ENCODE measurements at regions not wholly inside any gene's neighbourhood (a gene's known extent, or its start where the extent isn't known, plus 50 kb on each side); places are given as distances from the start of the nearest gene placed in this dataset.
"Not testable (repeated sequence)": the region's sequence is repeated elsewhere in the genome, so short reads cannot be mapped to it uniquely, and the experiment has no call there.

GRCh38 chr5:100023536-100023935 lies 511.6 kb upstream of the FAM174A start:
- no peaks in the 10 kb centered on the region for H3K36me3 ChIP-seq (replicated peaks in 1 of 2; ENCODE audit: control insufficient read depth in 1 of 2, insufficient read depth in 2 of 2, low read length in 2 of 2)
- H3K79me2 ChIP-seq (ENCODE audit: insufficient read depth, low read length): no peaks in the 10 kb centered on the region
- no peaks in the 10 kb centered on the region for H3K36me3 Mint-ChIP-seq
- H3K9me3 ChIP-seq (replicated peaks in 1 of 2; ENCODE audit: control insufficient read depth in 1 of 2, insufficient read depth in 1 of 2, low read length in 2 of 2): no peaks in the 10 kb centered on the region
- intact Hi-C loops (cut with micrococcal nuclease): no loop called here
- H3K27me3 Mint-ChIP-seq (ENCODE audit: low read depth in 3 of 3): no peaks in the 10 kb centered on the region
- no peak overlapping the region for H3K4me3 ChIP-seq (replicated peaks in 1 of 3; ENCODE audit: low read depth in 2 of 3, low read length in 3 of 3)
- TF ChIP-seq CTCF (IDR thresholded peaks at IDR 0.05): no peak
- no peak overlapping the region for H2AFZ ChIP-seq (ENCODE audit: insufficient read depth, low read depth, low read length, poor library complexity, severe bottlenecking)
- H3K9me3 Mint-ChIP-seq: peaks cover 0 to 3% (median 0%) of the 10 kb centered on the region in 7 donors
- no peak for DNase-seq
- no peak overlapping the region for H3K4me3 Mint-ChIP-seq
- H3K27ac ChIP-seq (ENCODE audit: low read depth in 1 of 2, low read length in 2 of 2): no peak overlapping the region
- no peaks in the 10 kb centered on the region for H3K4me1 Mint-ChIP-seq
- no peaks in the 10 kb centered on the region for H3K27me3 ChIP-seq (ENCODE audit: control insufficient read depth in 2 of 2, insufficient read depth in 2 of 2, low read length in 2 of 2)
- no peak overlapping the region for H3K4me2 ChIP-seq (replicated peaks; ENCODE audit: extremely low read depth, low read length, poor library complexity, severe bottlenecking)
- H4K20me1 ChIP-seq (ENCODE audit: insufficient read depth, low read length): no peaks in the 10 kb centered on the region
- H3K27ac Mint-ChIP-seq: no peak overlapping the region
- no peaks in the 10 kb centered on the region for H3K4me1 ChIP-seq (ENCODE audit: control insufficient read depth in 1 of 2, insufficient read depth in 2 of 2, low read length in 2 of 2)
- H3K9ac ChIP-seq (ENCODE audit: insufficient read depth, low read length, poor library complexity, severe bottlenecking): no peak overlapping the region

DNA sequence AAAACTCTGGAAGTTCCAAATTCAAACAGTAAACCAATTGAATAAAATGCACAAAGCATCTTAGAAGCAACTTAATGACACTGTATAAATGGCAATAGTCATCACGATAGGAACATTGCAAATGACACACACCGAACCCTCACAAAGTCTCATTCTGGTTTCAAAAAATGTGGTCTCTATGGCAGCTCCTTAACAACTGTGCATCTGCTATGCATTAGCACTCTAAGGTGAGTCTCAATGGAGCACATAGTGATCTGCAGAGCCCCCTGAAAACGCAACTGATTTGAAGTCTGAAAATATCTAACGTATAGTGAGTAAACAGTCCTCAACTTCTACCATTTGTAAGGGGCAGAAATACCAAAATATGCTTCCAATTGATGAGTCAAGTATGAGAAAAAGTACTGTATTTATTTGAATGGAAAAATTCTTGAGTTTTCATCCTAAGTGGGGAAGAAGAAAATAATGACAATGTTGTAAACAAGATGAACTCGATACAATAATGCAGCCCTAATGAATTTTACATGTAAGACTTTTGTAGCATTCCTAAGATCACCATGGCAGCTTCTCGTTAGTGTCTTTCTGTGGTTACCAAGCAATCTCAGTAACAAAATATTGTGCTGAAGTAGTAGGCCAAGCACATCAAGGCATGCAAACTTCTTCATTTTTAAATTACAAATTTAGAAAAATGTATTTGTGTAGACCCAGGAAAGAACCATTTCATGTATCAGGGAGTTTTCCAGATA lies 517.5 kb upstream of the FAM174A start:
- DNase-seq: no peak
- H4K20me1 ChIP-seq (ENCODE audit: insufficient read depth, low read length): no peaks in the 10 kb centered on the region
- Mint-ChIP-seq H3K9me3 (peaks cover 0 to 3% (median 0%) of the 10 kb centered on the region in 7 donors), H3K4me3 (no peak overlapping the region), H3K27ac (no peak overlapping the region), H3K36me3 (no peaks in the 10 kb centered on the region), H3K27me3 (ENCODE audit: low read depth in 3 of 3) (no peaks in the 10 kb centered on the region), H3K4me1 (no peaks in the 10 kb centered on the region)
- no peak overlapping the region for H3K4me2 ChIP-seq (replicated peaks; ENCODE audit: extremely low read depth, low read length, poor library complexity, severe bottlenecking)
- WGBS (ENCODE audit: insufficient coverage): 87% methylated on average over 2 of the region's 6 CpGs
- no peaks in the 10 kb centered on the region for H3K4me1 ChIP-seq (ENCODE audit: control insufficient read depth in 1 of 2, insufficient read depth in 2 of 2, low read length in 2 of 2)
- no peak overlapping the region for H3K27ac ChIP-seq (ENCODE audit: low read depth in 1 of 2, low read length in 2 of 2)
- TF ChIP-seq CTCF (IDR thresholded peaks at IDR 0.05): no peak
- no peaks in the 10 kb centered on the region for H3K27me3 ChIP-seq (ENCODE audit: control insufficient read depth in 2 of 2, insufficient read depth in 2 of 2, low read length in 2 of 2)
- H3K36me3 ChIP-seq (replicated peaks in 1 of 2; ENCODE audit: control insufficient read depth in 1 of 2, insufficient read depth in 2 of 2, low read length in 2 of 2): no peaks in the 10 kb centered on the region
- intact Hi-C loops (cut with micrococcal nuclease): no loop called here
- no peak overlapping the region for H3K4me3 ChIP-seq (replicated peaks in 1 of 3; ENCODE audit: low read depth in 2 of 3, low read length in 3 of 3)
- H3K9me3 ChIP-seq (replicated peaks in 1 of 2; ENCODE audit: control insufficient read depth in 1 of 2, insufficient read depth in 1 of 2, low read length in 2 of 2): no peaks in the 10 kb centered on the region
- H3K9ac ChIP-seq (ENCODE audit: insufficient read depth, low read length, poor library complexity, severe bottlenecking): no peak overlapping the region
- no peaks in the 10 kb centered on the region for H3K79me2 ChIP-seq (ENCODE audit: insufficient read depth, low read length)
- H2AFZ ChIP-seq (ENCODE audit: insufficient read depth, low read depth, low read length, poor library complexity, severe bottlenecking): no peak overlapping the region

DNA sequence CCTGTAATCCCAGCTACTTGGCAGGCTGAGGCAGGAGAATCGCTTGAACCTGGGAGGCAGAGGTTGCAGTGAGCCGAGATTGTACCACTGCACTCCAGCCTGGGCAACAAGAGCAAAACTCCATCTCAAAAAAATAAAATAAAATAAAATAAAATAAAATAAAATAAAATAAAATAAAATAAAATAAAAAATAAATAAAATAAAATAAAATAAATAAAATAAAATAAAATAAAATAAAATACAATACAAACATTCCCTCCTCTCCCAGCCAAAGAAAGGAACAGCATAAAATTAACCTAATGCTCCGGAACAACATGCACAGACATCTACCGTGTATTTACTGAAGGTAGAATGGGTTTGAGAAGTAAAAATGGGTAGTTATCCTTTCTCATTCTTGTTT lies 521.9 kb upstream of the FAM174A start:
- H3K4me3 ChIP-seq (replicated peaks in 1 of 3; ENCODE audit: low read depth in 2 of 3, low read length in 3 of 3); H3K27me3 ChIP-seq (ENCODE audit: control insufficient read depth in 2 of 2, insufficient read depth in 2 of 2, low read length in 2 of 2); H3K4me1 Mint-ChIP-seq; H3K27ac Mint-ChIP-seq; H3K9ac ChIP-seq (ENCODE audit: insufficient read depth, low read length, poor library complexity, severe bottlenecking); H3K36me3 Mint-ChIP-seq; DNase-seq; H3K79me2 ChIP-seq (ENCODE audit: insufficient read depth, low read length); H4K20me1 ChIP-seq (ENCODE audit: insufficient read depth, low read length); H3K4me3 Mint-ChIP-seq; H3K36me3 ChIP-seq (replicated peaks in 1 of 2; ENCODE audit: control insufficient read depth in 1 of 2, insufficient read depth in 2 of 2, low read length in 2 of 2); H2AFZ ChIP-seq (ENCODE audit: insufficient read depth, low read depth, low read length, poor library complexity, severe bottlenecking); H3K9me3 Mint-ChIP-seq; H3K4me2 ChIP-seq (replicated peaks; ENCODE audit: extremely low read depth, low read length, poor library complexity, severe bottlenecking); H3K4me1 ChIP-seq (ENCODE audit: control insufficient read depth in 1 of 2, insufficient read depth in 2 of 2, low read length in 2 of 2); H3K27ac ChIP-seq (ENCODE audit: low read depth in 1 of 2, low read length in 2 of 2); intact Hi-C loops (cut with micrococcal nuclease); H3K9me3 ChIP-seq (replicated peaks in 1 of 2; ENCODE audit: control insufficient read depth in 1 of 2, insufficient read depth in 1 of 2, low read length in 2 of 2); H3K27me3 Mint-ChIP-seq (ENCODE audit: low read depth in 3 of 3): not testable (repeated sequence)
- whole genome bisulfite sequencing (ENCODE audit: insufficient coverage): no CpG with 5 or more reads among the region's 4 CpGs
